ENCODE measurements at regions not wholly inside any gene's neighbourhood (a gene's known extent, or its start where the extent isn't known, plus 50 kb on each side); places are given as distances from the start of the nearest gene placed in this dataset.
A peak's percentile ranks its signal among the peaks of the same experiment; 100 is the strongest.

- no peak for FAIRE-seq
These were observed 139.0 kb upstream of the HS3ST3A1 start for GRCh38 chr17:13740686-13741085.

- FAIRE-seq, result no peak
These were observed 140.0 kb upstream of the HS3ST3A1 start for GRCh38 chr17:13741744-13742143.

GRCh38 chr17:13743906-13744305, 142.2 kb upstream of the HS3ST3A1 start:
- no peak for FAIRE-seq

GRCh38 chr17:13746404-13746803, 144.7 kb upstream of the HS3ST3A1 start:
- no peak for FAIRE-seq

GRCh38 chr17:13749166-13749890, 147.6 kb upstream of the HS3ST3A1 start:
- no peak for FAIRE-seq

- no peak for FAIRE-seq
These were observed 148.1 kb upstream of the HS3ST3A1 start for GRCh38 chr17:13749891-13750235.

- FAIRE-seq, result no peak
These were observed 149.4 kb upstream of the HS3ST3A1 start for GRCh38 chr17:13750816-13751793.

GRCh38 chr17:13753154-13753553, 151.4 kb upstream of the HS3ST3A1 start:
- no peak for FAIRE-seq

- peak; percentile 46 for FAIRE-seq
These were observed 152.0 kb upstream of the HS3ST3A1 start for GRCh38 chr17:13753771-13754170.

- FAIRE-seq, result no peak
These were observed 154.1 kb upstream of the HS3ST3A1 start for GRCh38 chr17:13755851-13756250.

GRCh38 chr17:13756763-13757162, 155.0 kb upstream of the HS3ST3A1 start:
- FAIRE-seq, result no peak

GRCh38 chr17:13757871-13758270, 156.1 kb upstream of the HS3ST3A1 start:
- FAIRE-seq, result no peak

GRCh38 chr17:13759518-13760335, 158.0 kb upstream of the HS3ST3A1 start:
- FAIRE-seq, result no peak

- FAIRE-seq, result no peak
These were observed 159.4 kb upstream of the HS3ST3A1 start for GRCh38 chr17:13761038-13761603.

- FAIRE-seq, result no peak
These were observed 164.0 kb upstream of the HS3ST3A1 start for GRCh38 chr17:13765701-13766100.

GRCh38 chr17:13770702-13771101, 169.0 kb upstream of the HS3ST3A1 start:
- FAIRE-seq, result no peak

GRCh38 chr17:13775450-13775849, 173.7 kb upstream of the HS3ST3A1 start:
- no peak for FAIRE-seq

- no peak for FAIRE-seq
These were observed 174.4 kb upstream of the HS3ST3A1 start for GRCh38 chr17:13776027-13776551.

- peak; percentile 80 for FAIRE-seq
These were observed 175.3 kb upstream of the HS3ST3A1 start for GRCh38 chr17:13777003-13777402.

GRCh38 chr17:13784434-13785095, 182.8 kb upstream of the HS3ST3A1 start:
- no peak for FAIRE-seq

- FAIRE-seq, result no peak
These were observed 184.4 kb upstream of the HS3ST3A1 start for GRCh38 chr17:13785981-13786598.
